Fibroblast of lung (primary cell): ENCODE measurements at regions not wholly inside any gene's neighbourhood (a gene's known extent, or its start where the extent isn't known, plus 50 kb on each side); places are given as distances from the start of the nearest gene placed in this dataset.

Source experiments
- EZH2 ChIP-seq: IDR thresholded peaks from 2 replicates; pipeline ENCODE4 v1.5.1; 2012; ENCODE audit warnings: low read length, control low read depth, mild to moderate bottlenecking; ENCODE audit errors: missing control alignments
- TF ChIP-seq, protein P1 (sequence below), 2 donors: IDR thresholded peaks in 1 of 2; conservative IDR thresholded peaks in 1 of 2; 1 replicate in 1 of 2; 2 replicates in 1 of 2; pipeline ENCODE4 v1.5.1; 2011 to 2012; ENCODE audit warnings: low read length in 2 of 2, control low read depth in 1 of 2, inconsistent platforms in 1 of 2, low read depth in 1 of 2, mild to moderate bottlenecking in 1 of 2

DNA sequence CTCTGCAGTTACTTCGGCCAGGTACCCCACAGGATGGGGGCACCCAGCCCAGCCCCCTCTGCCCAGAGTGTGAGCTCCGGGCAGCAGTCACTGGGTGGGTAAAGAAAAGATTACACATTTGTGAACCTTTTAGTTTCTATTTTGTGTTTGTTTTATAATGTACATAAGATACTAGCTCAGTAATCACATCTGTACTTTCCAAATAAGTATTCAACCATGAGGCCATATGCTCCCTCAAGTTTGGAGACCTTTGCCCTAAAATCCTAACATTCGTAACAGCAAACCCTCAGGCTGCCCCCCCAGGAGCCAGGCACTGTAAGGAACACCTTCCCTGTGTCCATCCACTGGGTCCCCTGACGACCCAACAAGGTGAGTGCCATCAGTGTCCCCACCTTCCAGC is 68.3 kb upstream of the SLC6A6 start:
- TF ChIP-seq, protein P1, sequence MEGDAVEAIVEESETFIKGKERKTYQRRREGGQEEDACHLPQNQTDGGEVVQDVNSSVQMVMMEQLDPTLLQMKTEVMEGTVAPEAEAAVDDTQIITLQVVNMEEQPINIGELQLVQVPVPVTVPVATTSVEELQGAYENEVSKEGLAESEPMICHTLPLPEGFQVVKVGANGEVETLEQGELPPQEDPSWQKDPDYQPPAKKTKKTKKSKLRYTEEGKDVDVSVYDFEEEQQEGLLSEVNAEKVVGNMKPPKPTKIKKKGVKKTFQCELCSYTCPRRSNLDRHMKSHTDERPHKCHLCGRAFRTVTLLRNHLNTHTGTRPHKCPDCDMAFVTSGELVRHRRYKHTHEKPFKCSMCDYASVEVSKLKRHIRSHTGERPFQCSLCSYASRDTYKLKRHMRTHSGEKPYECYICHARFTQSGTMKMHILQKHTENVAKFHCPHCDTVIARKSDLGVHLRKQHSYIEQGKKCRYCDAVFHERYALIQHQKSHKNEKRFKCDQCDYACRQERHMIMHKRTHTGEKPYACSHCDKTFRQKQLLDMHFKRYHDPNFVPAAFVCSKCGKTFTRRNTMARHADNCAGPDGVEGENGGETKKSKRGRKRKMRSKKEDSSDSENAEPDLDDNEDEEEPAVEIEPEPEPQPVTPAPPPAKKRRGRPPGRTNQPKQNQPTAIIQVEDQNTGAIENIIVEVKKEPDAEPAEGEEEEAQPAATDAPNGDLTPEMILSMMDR (conservative IDR thresholded peaks at IDR 0.05 in 1 of 2, IDR thresholded peaks at IDR 0.05 in 1 of 2; ENCODE audit: low read depth in 1 of 2, low read length in 2 of 2): no peak
- no peak for TF ChIP-seq EZH2
